Suprapubic skin (tissue), 4 donors: ENCODE measurements at regions not wholly inside any gene's neighbourhood (a gene's known extent, or its start where the extent isn't known, plus 50 kb on each side); places are given as distances from the start of the nearest gene placed in this dataset.
"Not testable (repeated sequence)": the region's sequence is repeated elsewhere in the genome, so short reads cannot be mapped to it uniquely, and the experiment has no call there.

Experiments used
- DNase-seq, 2 donors: peaks; one replicate each; pipeline ENCODE4 v3.0.0-alpha.2; 2019; ENCODE audit warnings: low spot score in 2 of 2
- H3K27ac ChIP-seq: fragments of 200-600 bp; sonication (generic); one replicate; pipeline ENCODE4 v1.5.1; 2019
- H3K27me3 ChIP-seq: fragments of 200-600 bp; sonication (generic); one replicate; pipeline ENCODE4 v1.5.1; 2019
- H3K36me3 ChIP-seq: fragments of 200-600 bp; sonication (generic); one replicate; pipeline ENCODE4 v1.5.1; 2019
- H3K4me1 ChIP-seq: fragments of 200-600 bp; sonication (generic); one replicate; pipeline ENCODE4 v1.5.1; 2019
- H3K4me3 ChIP-seq: fragments of 200-600 bp; sonication (generic); one replicate; pipeline ENCODE4 v1.5.1; 2019; ENCODE audit warnings: mild to moderate bottlenecking
- H3K9me3 ChIP-seq: fragments of 200-600 bp; sonication (generic); one replicate; pipeline ENCODE4 v1.5.1; 2019
- CTCF ChIP-seq, 2 donors: fragments of 200-600 bp in 1 of 2; fragments of 450-650 bp in 1 of 2; sonication (generic) in 1 of 2; IDR thresholded peaks; one replicate each; pipeline ENCODE4 v1.5.1; 2016 to 2019; ENCODE audit warnings: antibody characterized with exemption in 2 of 2, mild to moderate bottlenecking in 1 of 2, moderate library complexity in 1 of 2
- EP300 ChIP-seq: sonication (generic); formaldehyde crosslinking; IDR thresholded peaks from one replicate; pipeline ENCODE4 v1.6.1; 2017; ENCODE audit warnings: antibody characterized with exemption
- POLR2A ChIP-seq, 2 donors: fragments of 450-650 bp; IDR thresholded peaks; one replicate each; pipeline ENCODE4 v1.6.1; 2017; ENCODE audit warnings: antibody characterized with exemption in 2 of 2, mild to moderate bottlenecking in 2 of 2, moderate library complexity in 2 of 2
- POLR2AphosphoS5 ChIP-seq, 3 donors: sonication (generic); formaldehyde crosslinking; IDR thresholded peaks; one replicate each; pipeline ENCODE4 v1.6.1; 2017; ENCODE audit warnings: antibody characterized with exemption in 3 of 3
- WGBS: methylation state at CpG from one replicate; pipeline ENCODE4 v1.1.5; 2018; 5-methylcytosine and 5-hydroxymethylcytosine counted together

DNA sequence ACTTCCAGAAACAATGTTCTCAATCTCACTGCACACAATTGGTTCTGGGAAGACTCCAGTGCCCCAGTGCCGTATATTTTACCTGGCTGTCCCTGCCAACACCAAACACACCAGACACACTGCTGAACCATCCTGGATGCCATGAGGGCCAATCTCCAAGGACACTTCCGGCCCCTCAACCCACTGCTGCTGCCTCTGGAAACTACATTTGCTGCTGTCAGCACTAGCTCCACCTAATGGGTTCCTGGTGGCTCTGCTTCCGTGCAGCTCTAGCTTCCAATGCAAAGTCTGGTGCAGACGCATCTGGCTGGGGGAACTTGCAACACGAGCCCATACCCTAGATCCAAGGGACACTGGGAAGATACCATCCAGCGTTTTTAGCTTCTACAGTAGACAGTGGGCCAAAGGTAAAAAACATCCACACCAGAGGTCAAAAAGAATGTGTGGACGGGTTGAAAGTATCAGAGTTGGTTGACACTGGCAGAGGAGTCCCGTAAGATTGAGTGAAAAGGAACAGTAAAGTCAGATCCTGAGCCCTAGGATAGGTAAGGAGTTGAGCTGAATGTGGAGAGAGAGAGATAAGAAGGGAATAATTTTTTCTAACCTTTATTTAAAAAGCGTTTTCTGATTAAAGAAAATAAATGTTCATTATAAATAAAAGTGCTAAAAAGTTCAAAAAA, 99.7 kb upstream of the KIF2A start:
- 58% methylated on average over 8 of the region's 9 CpGs for WGBS
- Histone ChIP-seq H3K36me3 (no peaks in the 10 kb centered on the region), H3K27ac (no peak overlapping the region), H3K4me1 (no peaks in the 10 kb centered on the region), H3K9me3 (no peaks in the 10 kb centered on the region), H3K27me3 (peaks cover 11% of the 10 kb centered on the region), H3K4me3 (no peak overlapping the region)
- no peak for DNase-seq
- TF ChIP-seq POLR2AphosphoS5 (IDR thresholded peaks at IDR 0.05), result no peak
- no peak for TF ChIP-seq EP300
- TF ChIP-seq POLR2A (IDR thresholded peaks at IDR 0.05), result no peak
- TF ChIP-seq CTCF (IDR thresholded peaks at IDR 0.05), result no peak

GRCh38 chr5:62208218-62208852, 97.7 kb upstream of the KIF2A start:
- no peaks in the 10 kb centered on the region for H3K36me3 ChIP-seq
- 50% methylated on average over 10 of the region's 10 CpGs for WGBS

GRCh38 chr5:62211405-62211804, 94.6 kb upstream of the KIF2A start:
- H3K36me3 ChIP-seq, result no peaks in the 10 kb centered on the region
- H3K9me3 ChIP-seq, result no peaks in the 10 kb centered on the region
- DNase-seq, result no peak
- H3K27ac ChIP-seq, result no peak overlapping the region
- TF ChIP-seq EP300, result no peak
- peaks cover 7% of the 10 kb centered on the region for H3K27me3 ChIP-seq
- no peak overlapping the region for H3K4me3 ChIP-seq
- WGBS, result 74% methylated on average over 2 of the region's 2 CpGs
- H3K4me1 ChIP-seq, result no peaks in the 10 kb centered on the region

More at GRCh38 chr5:62208218-62208852, 97.7 kb upstream of the KIF2A start:
- Histone ChIP-seq H3K27ac (no peak overlapping the region), H3K4me1 (no peaks in the 10 kb centered on the region), H3K9me3 (no peaks in the 10 kb centered on the region), H3K4me3 (no peak overlapping the region), H3K27me3 (peaks cover 15% of the 10 kb centered on the region)
- DNase-seq, result no peak
- TF ChIP-seq EP300 (no peak), POLR2AphosphoS5 (IDR thresholded peaks at IDR 0.05) (no peak), POLR2A (IDR thresholded peaks at IDR 0.05) (no peak), CTCF (IDR thresholded peaks at IDR 0.05) (no peak)

GRCh38 chr5:62212648-62213047, 93.4 kb upstream of the KIF2A start:
- no peak for DNase-seq
- Histone ChIP-seq H3K9me3 (no peaks in the 10 kb centered on the region), H3K27me3 (peaks cover 7% of the 10 kb centered on the region), H3K4me1 (no peaks in the 10 kb centered on the region), H3K36me3 (no peaks in the 10 kb centered on the region), H3K4me3 (no peak overlapping the region), H3K27ac (no peak overlapping the region)
- WGBS, result 87% methylated on average over 3 of the region's 3 CpGs
- TF ChIP-seq EP300, result no peak
- TF ChIP-seq POLR2AphosphoS5 (IDR thresholded peaks at IDR 0.05), result no peak
- TF ChIP-seq POLR2A (IDR thresholded peaks at IDR 0.05), result no peak
- TF ChIP-seq CTCF (IDR thresholded peaks at IDR 0.05), result no peak

DNA sequence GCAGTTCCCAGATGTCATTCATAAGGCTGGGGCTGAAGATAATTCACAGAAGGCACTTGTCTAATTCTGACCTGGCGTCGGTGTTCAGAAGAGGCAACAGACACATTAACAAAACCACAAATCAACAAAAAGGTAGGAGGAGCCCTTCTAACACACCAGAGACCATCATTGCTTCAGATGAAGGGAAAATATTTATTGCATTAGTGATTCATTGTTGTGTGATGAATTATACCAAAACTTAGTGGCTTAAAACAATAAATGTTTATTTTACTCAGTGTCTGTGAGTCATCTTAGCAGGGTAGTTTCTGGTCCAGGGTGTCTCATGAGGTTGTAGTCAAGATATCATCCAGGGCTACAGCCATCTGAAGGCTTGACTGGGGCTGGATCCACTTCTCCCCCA, 91.3 kb upstream of the KIF2A start:
- H3K27ac ChIP-seq, result no peak overlapping the region
- peaks cover 7% of the 10 kb centered on the region for H3K27me3 ChIP-seq
- DNase-seq, result no peak
- no peaks in the 10 kb centered on the region for H3K4me1 ChIP-seq
- TF ChIP-seq POLR2A (IDR thresholded peaks at IDR 0.05) (no peak), POLR2AphosphoS5 (IDR thresholded peaks at IDR 0.05) (no peak), CTCF (IDR thresholded peaks at IDR 0.05) (no peak), EP300 (no peak)
- 60% methylated on average over 2 of the region's 2 CpGs for WGBS
- no peaks in the 10 kb centered on the region for H3K36me3 ChIP-seq
- H3K9me3 ChIP-seq, result no peaks in the 10 kb centered on the region
- H3K4me3 ChIP-seq, result no peak overlapping the region

GRCh38 chr5:62216603-62217002, 89.4 kb upstream of the KIF2A start:
- not testable (repeated sequence) for H3K9me3 ChIP-seq, DNase-seq, H3K4me3 ChIP-seq, H3K27me3 ChIP-seq, H3K36me3 ChIP-seq, H3K27ac ChIP-seq, H3K4me1 ChIP-seq
- WGBS, result 55% methylated on average over 5 of the region's 5 CpGs

- H3K9me3 ChIP-seq, DNase-seq, H3K36me3 ChIP-seq, H3K4me1 ChIP-seq, H3K27me3 ChIP-seq, H3K4me3 ChIP-seq, H3K27ac ChIP-seq: not testable (repeated sequence)
- WGBS, result 59% methylated on average over 1 of the region's 1 CpG
These were observed 88.9 kb upstream of the KIF2A start for GRCh38 chr5:62217095-62217494.

DNA sequence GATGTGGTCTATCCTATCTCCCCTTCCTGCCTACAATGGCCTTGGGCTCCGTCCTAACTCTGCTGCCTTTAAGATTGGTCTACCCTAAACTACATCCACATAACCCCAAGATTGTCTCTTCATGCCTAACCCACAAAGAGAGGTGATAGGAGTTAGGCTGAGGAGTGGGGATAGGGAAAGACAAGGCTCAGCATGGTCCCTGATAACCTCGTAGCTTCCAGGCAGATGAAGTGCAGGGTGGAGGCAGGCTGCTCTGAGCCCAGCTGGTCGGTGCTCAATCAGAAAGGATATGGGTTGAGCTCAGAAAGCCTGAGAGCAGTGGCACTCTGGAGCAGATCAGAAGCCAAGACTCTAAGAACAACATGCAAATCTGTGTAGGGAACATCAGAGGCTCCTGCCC, 87.1 kb upstream of the KIF2A start:
- H3K36me3 ChIP-seq, H3K9me3 ChIP-seq, H3K4me1 ChIP-seq, H3K4me3 ChIP-seq, DNase-seq, H3K27ac ChIP-seq, H3K27me3 ChIP-seq: not testable (repeated sequence)
- WGBS, result 59% methylated on average over 3 of the region's 3 CpGs

GRCh38 chr5:62221881-62222280, 84.1 kb upstream of the KIF2A start:
- not testable (repeated sequence) for H3K4me3 ChIP-seq, H3K27ac ChIP-seq, H3K27me3 ChIP-seq, H3K36me3 ChIP-seq, H3K4me1 ChIP-seq, H3K9me3 ChIP-seq, DNase-seq
- WGBS, result 76% methylated on average over 5 of the region's 5 CpGs
